22Rv1 (cell line): ENCODE measurements at regions not wholly inside any gene's neighbourhood (a gene's known extent, or its start where the extent isn't known, plus 50 kb on each side); places are given as distances from the start of the nearest gene placed in this dataset.

Experiments
- CTCF ChIP-seq: fragments of 450-650 bp; IDR thresholded peaks from 2 replicates; pipeline ENCODE4 v1.5.1; 2017; ENCODE audit warnings: mild to moderate bottlenecking
- ZFX ChIP-seq: fragments of 450-650 bp; IDR thresholded peaks from 2 replicates; pipeline ENCODE4 v1.6.1; 2017; ENCODE audit warnings: antibody characterized with exemption, borderline replicate concordance

- no peak for TF ChIP-seq CTCF
- no peak for TF ChIP-seq ZFX
These were observed 91.8 kb upstream of the SNX9 start for GRCh38 chr6:157731221-157731620.
